Naive B cell (primary cell): ENCODE measurements at regions not wholly inside any gene's neighbourhood (a gene's known extent, or its start where the extent isn't known, plus 50 kb on each side); places are given as distances from the start of the nearest gene placed in this dataset.
A peak's percentile ranks its signal among the peaks of the same experiment; 100 is the strongest.
"Not testable (repeated sequence)": the region's sequence is repeated elsewhere in the genome, so short reads cannot be mapped to it uniquely, and the experiment has no call there.

Experiments
- ATAC-seq, 2 donors: fragments of 150-1000 bp; cut with Tn5 transposase; 2 replicates each; pipeline ENCODE4 v1.10.0; 2021; ENCODE audit warnings: low read depth in 2 of 2, mild to moderate bottlenecking in 2 of 2, moderate library complexity in 2 of 2
- DNase-seq: peaks from one replicate; pipeline ENCODE4 v3.0.0; 2022
- H3K27ac Mint-ChIP-seq, 6 donors: one replicate each; pipeline ENCODE4 v1.8.0; 2020 to 2022; ENCODE audit warnings: mild to moderate bottlenecking in 6 of 6, mixed read lengths in 6 of 6, moderate library complexity in 5 of 6, inconsistent platforms in 2 of 6
- H3K27me3 Mint-ChIP-seq, 3 donors: one replicate each; pipeline ENCODE4 v1.8.0; 2021 to 2022; ENCODE audit warnings: mixed read lengths in 3 of 3, mild to moderate bottlenecking in 1 of 3
- H3K36me3 Mint-ChIP-seq, 2 donors: one replicate each; pipeline ENCODE4 v1.8.0; 2020 to 2022; ENCODE audit warnings: mixed read lengths in 2 of 2, inconsistent platforms in 1 of 2, mild to moderate bottlenecking in 1 of 2
- H3K4me1 Mint-ChIP-seq, 3 donors: one replicate each; pipeline ENCODE4 v1.8.0; 2020 to 2022; ENCODE audit warnings: mixed read lengths in 3 of 3, inconsistent platforms in 1 of 3, mild to moderate bottlenecking in 1 of 3, moderate library complexity in 1 of 3
- H3K4me3 Mint-ChIP-seq, 8 donors: one replicate each; pipeline ENCODE4 v1.8.0; 2020 to 2022; ENCODE audit warnings: mild to moderate bottlenecking in 8 of 8, mixed read lengths in 8 of 8, moderate library complexity in 8 of 8, inconsistent platforms in 2 of 8
- H3K9me3 Mint-ChIP-seq, 7 donors: one replicate each; pipeline ENCODE4 v1.8.0; 2020 to 2022; ENCODE audit warnings: mixed read lengths in 7 of 7, mild to moderate bottlenecking in 5 of 7, inconsistent platforms in 2 of 7, moderate library complexity in 1 of 7

- ATAC-seq: no peak
Measured at GRCh38 chr13:88281841-88282240, 610.7 kb downstream of the SLITRK5 start.

GRCh38 chr13:88285329-88285728 is 614.2 kb downstream of the SLITRK5 start:
- ATAC-seq: no peak
- Mint-ChIP-seq H3K4me1 (no peaks in the 10 kb centered on the region), H3K27ac (no peak overlapping the region), H3K27me3 (no peaks in the 10 kb centered on the region), H3K36me3 (no peaks in the 10 kb centered on the region), H3K4me3 (no peak overlapping the region), H3K9me3 (peaks cover 0 to 10% (median 4%) of the 10 kb centered on the region in 7 donors)
- DNase-seq: no peak

More at GRCh38 chr13:88281841-88282240, 610.7 kb downstream of the SLITRK5 start:
- no peaks in the 10 kb centered on the region for H3K4me1 Mint-ChIP-seq
- no peak overlapping the region for H3K4me3 Mint-ChIP-seq
- H3K9me3 Mint-ChIP-seq: peaks cover 0 to 5% (median 0%) of the 10 kb centered on the region in 7 donors
- no peak overlapping the region for H3K27ac Mint-ChIP-seq
- H3K27me3 Mint-ChIP-seq: no peaks in the 10 kb centered on the region
- DNase-seq: no peak
- H3K36me3 Mint-ChIP-seq: no peaks in the 10 kb centered on the region

- Mint-ChIP-seq H3K9me3 (peaks cover 0 to 15% (median 11%) of the 10 kb centered on the region in 7 donors), H3K27me3 (no peaks in the 10 kb centered on the region), H3K4me1 (peaks cover 0 to 4% (median 0%) of the 10 kb centered on the region in 3 donors), H3K27ac (no peak overlapping the region), H3K36me3 (no peaks in the 10 kb centered on the region), H3K4me3 (no peak overlapping the region)
- ATAC-seq: no peak
- DNase-seq: no peak
Measured at GRCh38 chr13:88288326-88288725, 617.2 kb downstream of the SLITRK5 start.

GRCh38 chr13:88291731-88292130 is 620.6 kb downstream of the SLITRK5 start:
- DNase-seq, H3K4me3 Mint-ChIP-seq, H3K27ac Mint-ChIP-seq, ATAC-seq, H3K27me3 Mint-ChIP-seq, H3K4me1 Mint-ChIP-seq, H3K36me3 Mint-ChIP-seq: not testable (repeated sequence)
- H3K9me3 Mint-ChIP-seq: peaks cover 0 to 19% (median 8%) of the 10 kb centered on the region in 7 donors

GRCh38 chr13:88294368-88294767 is 623.2 kb downstream of the SLITRK5 start:
- ATAC-seq: no peak
- no peaks in the 10 kb centered on the region for H3K36me3 Mint-ChIP-seq
- H3K27me3 Mint-ChIP-seq: no peaks in the 10 kb centered on the region
- H3K4me3 Mint-ChIP-seq: no peak overlapping the region
- H3K27ac Mint-ChIP-seq: no peak overlapping the region
- no peak for DNase-seq
- H3K4me1 Mint-ChIP-seq: peaks cover 0 to 4% (median 0%) of the 10 kb centered on the region in 3 donors
- peaks cover 0 to 19% (median 8%) of the 10 kb centered on the region in 7 donors for H3K9me3 Mint-ChIP-seq

GRCh38 chr13:88303157-88303556 is 632.0 kb downstream of the SLITRK5 start:
- DNase-seq: peak; percentile 1
- peaks cover 0 to 9% of the 10 kb centered on the region in 2 donors for H3K36me3 Mint-ChIP-seq
- H3K27me3 Mint-ChIP-seq: no peaks in the 10 kb centered on the region
- peak overlapping the region; percentile 49 to 92 (median 79) for H3K4me3 Mint-ChIP-seq
- peaks cover 0 to 9% (median 1%) of the 10 kb centered on the region in 7 donors for H3K9me3 Mint-ChIP-seq
- peak overlapping the region; percentile 39 to 95 (median 47) for H3K27ac Mint-ChIP-seq
- H3K4me1 Mint-ChIP-seq: peaks cover 21 to 27% (median 25%) of the 10 kb centered on the region in 3 donors
- peak; percentile 68 to 76 for ATAC-seq

DNA sequence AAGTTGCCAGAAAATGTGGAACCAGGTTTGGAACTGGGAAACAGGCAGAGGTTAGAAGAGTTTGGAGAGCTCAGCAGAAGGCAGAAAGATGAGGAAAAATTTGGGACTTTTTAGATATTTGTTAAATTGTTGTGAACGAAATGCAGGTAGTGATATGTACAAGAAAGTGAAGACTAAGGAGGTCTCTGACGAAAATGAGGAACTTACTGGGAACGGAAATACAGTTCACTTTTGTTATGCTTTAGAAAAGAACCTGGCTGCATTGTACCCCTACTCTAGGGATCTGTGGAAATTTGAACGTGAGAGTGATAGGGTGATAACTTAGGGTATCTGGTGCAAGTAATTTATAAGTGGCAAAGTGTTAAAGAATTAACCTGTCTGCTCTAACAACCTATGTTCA is 632.4 kb downstream of the SLITRK5 start:
- H3K36me3 Mint-ChIP-seq: peaks cover 0 to 9% of the 10 kb centered on the region in 2 donors
- H3K9me3 Mint-ChIP-seq: peaks cover 0 to 9% (median 1%) of the 10 kb centered on the region in 7 donors
- peak overlapping the region; percentile 39 to 95 (median 47) for H3K27ac Mint-ChIP-seq
- DNase-seq (peak; percentile 1), ATAC-seq (peak; percentile 75 to 77)
- H3K4me1 Mint-ChIP-seq: peaks cover 21 to 27% (median 25%) of the 10 kb centered on the region in 3 donors
- H3K27me3 Mint-ChIP-seq: no peaks in the 10 kb centered on the region
- H3K4me3 Mint-ChIP-seq: peak overlapping the region; percentile 49 to 92 (median 79)

DNA sequence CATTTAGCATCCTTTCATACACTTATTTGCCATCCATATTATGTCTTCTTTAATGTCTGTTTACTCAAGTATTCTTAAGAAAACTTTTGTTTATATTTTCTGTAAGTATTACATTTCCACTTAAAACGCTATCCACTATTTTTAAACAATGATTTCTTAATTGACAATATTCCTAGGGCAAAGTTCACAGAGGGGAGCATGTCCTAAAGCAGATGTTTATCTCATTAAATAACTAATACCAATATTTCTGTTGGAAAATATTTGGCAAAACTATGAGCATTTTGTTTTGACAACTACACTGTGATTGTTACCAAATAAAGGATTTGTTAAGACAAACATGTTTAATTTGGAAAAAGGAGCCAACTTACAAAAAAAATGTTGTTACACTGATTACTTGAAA is 643.3 kb downstream of the SLITRK5 start:
- no peak for ATAC-seq

DNA sequence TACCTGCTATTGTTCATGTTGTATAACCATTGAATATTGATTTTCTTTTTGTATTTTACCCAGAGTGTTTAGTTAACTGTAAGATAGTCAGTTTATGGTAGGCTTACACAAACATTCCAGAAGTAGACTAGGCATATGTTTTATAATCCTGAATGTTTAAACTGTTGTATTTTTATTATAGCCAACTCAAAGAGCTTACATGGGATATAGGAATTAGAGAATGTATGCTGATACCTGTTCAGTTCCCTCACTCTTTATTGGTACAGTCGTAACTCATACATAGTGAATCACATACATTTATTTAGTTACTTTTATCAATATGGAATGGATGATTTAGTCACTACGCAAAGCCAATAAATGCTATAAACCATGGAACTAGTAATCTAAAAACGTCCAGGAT is 657.9 kb downstream of the SLITRK5 start:
- H3K4me3 Mint-ChIP-seq: no peak overlapping the region
- H3K9me3 Mint-ChIP-seq: peaks cover 3 to 17% (median 5%) of the 10 kb centered on the region in 7 donors
- peak overlapping the region in 2 of 6 donors; percentile 34 to 56 for H3K27ac Mint-ChIP-seq
- no peak for DNase-seq
- H3K4me1 Mint-ChIP-seq: no peaks in the 10 kb centered on the region
- H3K36me3 Mint-ChIP-seq: no peaks in the 10 kb centered on the region
- H3K27me3 Mint-ChIP-seq: no peaks in the 10 kb centered on the region
- no peak for ATAC-seq

More for the DNA sequence above, 643.3 kb downstream of the SLITRK5 start:
- Mint-ChIP-seq H3K27me3 (no peaks in the 10 kb centered on the region), H3K4me3 (no peak overlapping the region), H3K36me3 (no peaks in the 10 kb centered on the region), H3K9me3 (peaks cover 0 to 7% (median 0%) of the 10 kb centered on the region in 7 donors), H3K4me1 (no peaks in the 10 kb centered on the region), H3K27ac (no peak overlapping the region)
- no peak for DNase-seq

GRCh38 chr13:88339271-88339741 is 668.1 kb downstream of the SLITRK5 start:
- H3K27me3 Mint-ChIP-seq: no peaks in the 10 kb centered on the region
- no peak overlapping the region for H3K4me3 Mint-ChIP-seq
- peaks cover 0 to 4% (median 0%) of the 10 kb centered on the region in 3 donors for H3K4me1 Mint-ChIP-seq
- H3K27ac Mint-ChIP-seq: no peak overlapping the region
- DNase-seq: no peak
- no peaks in the 10 kb centered on the region for H3K36me3 Mint-ChIP-seq
- ATAC-seq: no peak
- H3K9me3 Mint-ChIP-seq: peaks cover 1 to 8% (median 3%) of the 10 kb centered on the region in 7 donors

DNA sequence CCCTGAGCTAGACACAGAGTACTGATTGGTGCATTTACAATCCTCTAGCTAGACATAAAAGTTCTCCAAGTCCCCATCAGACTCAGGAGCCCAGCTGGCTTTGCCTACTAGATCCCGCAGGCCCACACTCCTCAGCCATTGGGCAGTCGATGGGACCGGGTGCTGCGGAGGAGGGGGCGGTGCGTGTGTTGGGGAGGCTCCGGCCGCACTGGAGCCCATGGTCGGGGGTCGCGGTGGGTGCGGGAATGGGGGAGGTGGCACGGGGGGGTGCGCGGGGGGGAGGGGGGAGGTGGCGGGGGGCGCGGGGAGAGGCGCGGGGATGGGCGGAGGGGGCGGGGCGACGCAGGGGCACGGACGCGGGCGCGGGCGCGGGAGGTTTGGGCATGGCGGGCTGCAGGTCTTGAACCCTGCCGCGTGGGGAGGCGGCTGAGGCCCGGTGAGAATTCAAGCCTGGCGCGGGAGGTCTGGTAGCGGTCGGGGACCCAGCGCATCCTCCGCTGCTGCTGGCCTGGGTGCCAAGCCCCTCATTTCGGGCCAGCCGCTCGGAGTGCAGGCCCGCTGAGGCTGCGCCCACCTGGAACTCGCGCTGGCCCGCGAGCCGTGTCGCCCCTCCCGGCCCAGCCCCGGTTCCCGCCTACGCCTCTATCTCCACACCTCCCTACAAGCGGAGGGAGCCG is 674.1 kb downstream of the SLITRK5 start:
- Mint-ChIP-seq H3K9me3 (peaks cover 0 to 10% (median 7%) of the 10 kb centered on the region in 7 donors), H3K27me3 (no peaks in the 10 kb centered on the region), H3K4me1 (peaks cover 0 to 4% (median 0%) of the 10 kb centered on the region in 3 donors), H3K4me3 (no peak overlapping the region), H3K27ac (no peak overlapping the region), H3K36me3 (no peaks in the 10 kb centered on the region)
- ATAC-seq (no peak), DNase-seq (no peak)

DNA sequence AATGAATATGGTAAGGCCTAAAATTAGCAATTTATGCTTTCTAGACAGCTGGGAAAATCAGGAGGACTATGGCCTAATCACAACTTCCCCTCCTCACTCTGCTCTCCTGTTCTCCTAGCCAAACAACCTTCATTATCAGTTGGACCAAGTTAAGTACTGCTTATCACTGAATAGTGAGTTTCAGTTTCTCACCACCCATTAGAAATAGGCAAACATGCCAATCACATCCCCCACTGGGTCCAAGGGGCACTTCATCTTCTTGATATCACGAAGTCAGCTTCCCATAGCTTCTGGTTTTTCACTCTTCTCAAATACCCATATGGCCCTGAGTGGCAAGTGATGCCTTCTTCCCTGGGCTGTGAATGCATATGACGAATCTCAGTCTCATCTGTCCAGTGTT is 689.6 kb downstream of the SLITRK5 start:
- peaks cover 0 to 6% (median 0%) of the 10 kb centered on the region in 7 donors for H3K9me3 Mint-ChIP-seq
- ATAC-seq: no peak
- DNase-seq: no peak
- peaks cover 0 to 4% (median 0%) of the 10 kb centered on the region in 3 donors for H3K4me1 Mint-ChIP-seq
- H3K4me3 Mint-ChIP-seq: no peak overlapping the region
- H3K27me3 Mint-ChIP-seq: no peaks in the 10 kb centered on the region
- H3K27ac Mint-ChIP-seq: no peak overlapping the region
- no peaks in the 10 kb centered on the region for H3K36me3 Mint-ChIP-seq

DNA sequence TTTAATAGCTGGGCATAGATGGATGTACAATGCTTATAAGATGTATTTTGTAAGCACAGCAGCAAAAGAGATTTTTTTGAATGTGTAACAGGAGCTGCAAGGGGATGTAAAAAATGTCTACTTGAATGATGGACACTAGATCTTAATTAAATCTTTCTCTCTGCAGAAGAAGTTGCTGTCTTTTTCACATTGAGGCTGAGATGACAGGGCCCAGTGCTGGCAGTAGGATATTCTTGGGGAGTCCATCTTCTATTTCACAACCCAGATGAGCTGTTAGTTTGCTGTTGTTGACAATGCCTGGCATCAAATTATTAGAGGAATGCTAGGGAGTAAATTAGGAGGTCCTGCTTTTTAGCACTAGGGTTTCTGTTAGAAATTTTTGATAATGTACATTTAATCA is 698.7 kb downstream of the SLITRK5 start:
- Mint-ChIP-seq H3K27me3 (no peaks in the 10 kb centered on the region), H3K36me3 (no peaks in the 10 kb centered on the region)

DNA sequence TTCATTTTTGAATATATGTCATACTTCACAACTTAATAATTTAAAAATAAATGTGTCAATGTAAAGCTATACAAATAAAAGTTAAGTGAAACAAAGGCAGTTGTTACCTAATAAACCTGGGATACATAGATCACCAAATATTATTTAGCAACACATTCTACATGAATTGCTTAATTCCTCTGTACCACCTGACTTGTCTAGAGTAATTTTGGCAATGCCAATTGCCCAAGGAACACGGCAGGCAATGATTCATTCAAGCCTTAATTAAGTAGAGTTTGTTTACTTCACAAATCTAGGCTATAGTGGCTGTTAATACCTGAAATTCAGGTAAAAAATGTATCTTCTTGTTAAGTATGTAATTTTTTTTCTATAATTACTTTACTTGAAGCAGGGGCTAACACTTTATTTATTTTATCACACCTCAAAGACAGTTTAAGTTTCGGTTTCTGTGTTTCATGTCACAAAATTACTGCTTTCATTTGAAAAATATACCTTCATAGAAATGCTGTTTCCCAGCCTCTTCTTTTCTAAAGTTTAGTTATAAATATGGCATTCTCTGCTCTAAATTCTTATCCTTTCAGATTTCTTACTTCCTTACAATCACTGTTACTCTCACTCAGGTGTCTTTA is 705.7 kb downstream of the SLITRK5 start:
- Mint-ChIP-seq H3K27ac (no peak overlapping the region), H3K4me3 (no peak overlapping the region), H3K9me3 (peaks cover 0 to 2% (median 0%) of the 10 kb centered on the region in 7 donors), H3K27me3 (no peaks in the 10 kb centered on the region), H3K4me1 (no peaks in the 10 kb centered on the region), H3K36me3 (no peaks in the 10 kb centered on the region)
- no peak for DNase-seq
- no peak for ATAC-seq

More for the DNA sequence above, 698.7 kb downstream of the SLITRK5 start:
- H3K4me1 Mint-ChIP-seq: no peaks in the 10 kb centered on the region
- DNase-seq (no peak), ATAC-seq (no peak)
- no peak overlapping the region for H3K4me3 Mint-ChIP-seq
- H3K9me3 Mint-ChIP-seq: no peaks in the 10 kb centered on the region
- H3K27ac Mint-ChIP-seq: no peak overlapping the region
